ENCODE measurements at regions not wholly inside any gene's neighbourhood (a gene's known extent, or its start where the extent isn't known, plus 50 kb on each side); places are given as distances from the start of the nearest gene placed in this dataset.

DNA sequence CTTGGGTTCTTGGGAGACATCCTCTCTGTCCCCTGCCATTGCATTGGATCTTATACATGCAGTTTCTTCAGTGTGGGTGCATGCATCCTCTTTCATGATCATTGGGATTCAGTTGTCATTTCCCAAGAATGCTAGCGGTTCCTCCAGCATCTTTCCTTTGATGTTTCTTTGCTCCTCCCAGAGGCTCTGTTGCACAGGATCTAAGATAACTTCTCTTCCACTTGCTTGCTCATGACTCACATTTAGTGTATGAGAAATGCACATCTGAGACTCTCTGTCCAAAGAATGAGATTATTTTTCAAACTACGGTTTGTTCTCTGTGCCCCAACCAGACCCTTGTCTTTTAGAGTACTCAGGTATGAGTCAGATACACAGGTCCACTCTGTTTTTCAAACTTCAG lies 197.1 kb downstream of the NDFIP2 start:
- TF ChIP-seq POLR2AphosphoS5 (IDR thresholded peaks at IDR 0.05) (no peak), POLR2A (IDR thresholded peaks at IDR 0.05) (no peak)
- TF ChIP-seq, protein P1, sequence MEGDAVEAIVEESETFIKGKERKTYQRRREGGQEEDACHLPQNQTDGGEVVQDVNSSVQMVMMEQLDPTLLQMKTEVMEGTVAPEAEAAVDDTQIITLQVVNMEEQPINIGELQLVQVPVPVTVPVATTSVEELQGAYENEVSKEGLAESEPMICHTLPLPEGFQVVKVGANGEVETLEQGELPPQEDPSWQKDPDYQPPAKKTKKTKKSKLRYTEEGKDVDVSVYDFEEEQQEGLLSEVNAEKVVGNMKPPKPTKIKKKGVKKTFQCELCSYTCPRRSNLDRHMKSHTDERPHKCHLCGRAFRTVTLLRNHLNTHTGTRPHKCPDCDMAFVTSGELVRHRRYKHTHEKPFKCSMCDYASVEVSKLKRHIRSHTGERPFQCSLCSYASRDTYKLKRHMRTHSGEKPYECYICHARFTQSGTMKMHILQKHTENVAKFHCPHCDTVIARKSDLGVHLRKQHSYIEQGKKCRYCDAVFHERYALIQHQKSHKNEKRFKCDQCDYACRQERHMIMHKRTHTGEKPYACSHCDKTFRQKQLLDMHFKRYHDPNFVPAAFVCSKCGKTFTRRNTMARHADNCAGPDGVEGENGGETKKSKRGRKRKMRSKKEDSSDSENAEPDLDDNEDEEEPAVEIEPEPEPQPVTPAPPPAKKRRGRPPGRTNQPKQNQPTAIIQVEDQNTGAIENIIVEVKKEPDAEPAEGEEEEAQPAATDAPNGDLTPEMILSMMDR (IDR thresholded peaks at IDR 0.05 in 8 of 11, conservative IDR thresholded peaks at IDR 0.05 in 3 of 11): no peak

All from spleen (tissue), 7 donors.